ENCODE measurements at regions not wholly inside any gene's neighbourhood (a gene's known extent, or its start where the extent isn't known, plus 50 kb on each side); places are given as distances from the start of the nearest gene placed in this dataset.

DNA sequence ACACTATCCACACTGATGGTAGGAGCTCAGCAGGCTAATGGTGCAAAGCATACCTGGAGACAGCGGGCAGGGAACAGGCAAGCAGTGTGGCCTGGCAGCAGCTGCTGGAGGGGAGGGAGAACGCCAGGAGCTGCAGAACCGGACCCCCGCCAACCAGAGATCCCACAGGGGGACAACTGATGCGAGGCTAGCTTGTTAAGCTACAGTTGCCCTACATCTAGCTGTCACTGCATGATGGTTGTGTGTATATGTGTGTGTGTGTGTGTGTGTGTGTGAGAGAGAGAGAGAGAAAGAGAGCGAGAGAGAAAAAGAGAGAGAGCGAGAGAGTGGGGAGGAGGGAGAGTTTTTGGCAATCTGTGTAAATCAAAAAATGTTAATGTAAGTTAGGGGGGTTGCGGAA lies 69.7 kb upstream of the NHSL1 start:
- TF ChIP-seq POLR2A (IDR thresholded peaks at IDR 0.05; ENCODE audit: borderline replicate concordance, extremely low read depth, insufficient read depth, insufficient read length), result no peak
- TF ChIP-seq, protein P1, sequence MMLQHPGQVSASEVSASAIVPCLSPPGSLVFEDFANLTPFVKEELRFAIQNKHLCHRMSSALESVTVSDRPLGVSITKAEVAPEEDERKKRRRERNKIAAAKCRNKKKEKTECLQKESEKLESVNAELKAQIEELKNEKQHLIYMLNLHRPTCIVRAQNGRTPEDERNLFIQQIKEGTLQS (IDR thresholded peaks at IDR 0.05), result no peak
- no peak for TF ChIP-seq EZH2 (IDR thresholded peaks at IDR 0.05)
- TF ChIP-seq POLR2AphosphoS5 (IDR thresholded peaks at IDR 0.05; ENCODE audit: low read depth, low read length), result no peak
- TF ChIP-seq TCF7L2 (IDR thresholded peaks at IDR 0.05; ENCODE audit: borderline replicate concordance, extremely low read depth, insufficient read depth, insufficient read length), result no peak
- TF ChIP-seq, protein P2, sequence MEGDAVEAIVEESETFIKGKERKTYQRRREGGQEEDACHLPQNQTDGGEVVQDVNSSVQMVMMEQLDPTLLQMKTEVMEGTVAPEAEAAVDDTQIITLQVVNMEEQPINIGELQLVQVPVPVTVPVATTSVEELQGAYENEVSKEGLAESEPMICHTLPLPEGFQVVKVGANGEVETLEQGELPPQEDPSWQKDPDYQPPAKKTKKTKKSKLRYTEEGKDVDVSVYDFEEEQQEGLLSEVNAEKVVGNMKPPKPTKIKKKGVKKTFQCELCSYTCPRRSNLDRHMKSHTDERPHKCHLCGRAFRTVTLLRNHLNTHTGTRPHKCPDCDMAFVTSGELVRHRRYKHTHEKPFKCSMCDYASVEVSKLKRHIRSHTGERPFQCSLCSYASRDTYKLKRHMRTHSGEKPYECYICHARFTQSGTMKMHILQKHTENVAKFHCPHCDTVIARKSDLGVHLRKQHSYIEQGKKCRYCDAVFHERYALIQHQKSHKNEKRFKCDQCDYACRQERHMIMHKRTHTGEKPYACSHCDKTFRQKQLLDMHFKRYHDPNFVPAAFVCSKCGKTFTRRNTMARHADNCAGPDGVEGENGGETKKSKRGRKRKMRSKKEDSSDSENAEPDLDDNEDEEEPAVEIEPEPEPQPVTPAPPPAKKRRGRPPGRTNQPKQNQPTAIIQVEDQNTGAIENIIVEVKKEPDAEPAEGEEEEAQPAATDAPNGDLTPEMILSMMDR (IDR thresholded peaks at IDR 0.05 in 2 of 3, conservative IDR thresholded peaks at IDR 0.05 in 1 of 3; ENCODE audit: borderline replicate concordance in 1 of 3, insufficient read depth in 1 of 3, low read depth in 2 of 3, low read length in 2 of 3), result no peak
- no peak for TF ChIP-seq ZBTB33 (IDR thresholded peaks at IDR 0.05; ENCODE audit: extremely low read depth, insufficient replicate concordance, low read length)
- no peak for TF ChIP-seq ZNF274 (IDR thresholded peaks at IDR 0.05; ENCODE audit: low read depth, low read length)
- no peak for TF ChIP-seq SIN3A (IDR thresholded peaks at IDR 0.05; ENCODE audit: low read depth)
- TF ChIP-seq EZH2phosphoT487 (IDR thresholded peaks at IDR 0.05; ENCODE audit: borderline replicate concordance), result no peak
- TF ChIP-seq, protein P3, sequence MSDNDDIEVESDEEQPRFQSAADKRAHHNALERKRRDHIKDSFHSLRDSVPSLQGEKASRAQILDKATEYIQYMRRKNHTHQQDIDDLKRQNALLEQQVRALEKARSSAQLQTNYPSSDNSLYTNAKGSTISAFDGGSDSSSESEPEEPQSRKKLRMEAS (IDR thresholded peaks at IDR 0.05), result no peak
